AG09309 (cell line): ENCODE measurements at regions not wholly inside any gene's neighbourhood (a gene's known extent, or its start where the extent isn't known, plus 50 kb on each side); places are given as distances from the start of the nearest gene placed in this dataset.
A peak's percentile ranks its signal among the peaks of the same experiment; 100 is the strongest.

Experiments
- DNase-seq: peaks from one replicate; pipeline ENCODE4 v3.0.0-alpha.2; 2010; ENCODE audit warnings: low read depth
- H3K4me3 ChIP-seq: 2 replicates; pipeline ENCODE4 v1.5.1; 2011; ENCODE audit warnings: mild to moderate bottlenecking, low read depth, low read length, moderate library complexity; ENCODE audit not compliant: control insufficient read depth
- CTCF ChIP-seq: IDR thresholded peaks from 2 replicates; pipeline ENCODE4 v1.5.1; 2011; ENCODE audit warnings: mild to moderate bottlenecking, low read depth, low read length, inconsistent platforms; ENCODE audit not compliant: insufficient read depth, control insufficient read depth; ENCODE audit errors: missing control alignments

GRCh38 chr13:47461816-47462215 lies 539.3 kb downstream of the SUCLA2 start:
- no peak for TF ChIP-seq CTCF
- no peak for DNase-seq
- H3K4me3 ChIP-seq = no peak overlapping the region

- no peak for DNase-seq
- no peak overlapping the region for H3K4me3 ChIP-seq
- peak; percentile 48 for TF ChIP-seq CTCF
Observed at GRCh38 chr13:47459512-47459911, 541.6 kb downstream of the SUCLA2 start.

GRCh38 chr13:47457626-47458025 lies 543.4 kb downstream of the SUCLA2 start:
- TF ChIP-seq CTCF = no peak
- DNase-seq = peak; percentile 43

GRCh38 chr13:47455626-47456025 lies 545.4 kb downstream of the SUCLA2 start:
- no peak for DNase-seq
- no peak overlapping the region for H3K4me3 ChIP-seq
- no peak for TF ChIP-seq CTCF

More at GRCh38 chr13:47457626-47458025, 543.4 kb downstream of the SUCLA2 start:
- H3K4me3 ChIP-seq = no peak overlapping the region

- H3K4me3 ChIP-seq = no peak overlapping the region
- DNase-seq = peak; percentile 20
- TF ChIP-seq CTCF = no peak
Observed at GRCh38 chr13:47454986-47455385, 546.1 kb downstream of the SUCLA2 start.

GRCh38 chr13:47437406-47437805 lies 540.6 kb upstream of the HTR2A start:
- DNase-seq = peak; percentile 52
- TF ChIP-seq CTCF = no peak
- no peak overlapping the region for H3K4me3 ChIP-seq

GRCh38 chr13:47433461-47434005 lies 536.7 kb upstream of the HTR2A start:
- no peak for DNase-seq
- TF ChIP-seq CTCF = no peak
- H3K4me3 ChIP-seq = no peak overlapping the region
